MG63 (cell line): ENCODE measurements at regions not wholly inside any gene's neighbourhood (a gene's known extent, or its start where the extent isn't known, plus 50 kb on each side); places are given as distances from the start of the nearest gene placed in this dataset.

Experiments used
- DNase-seq: peaks from one replicate; pipeline ENCODE4 v3.0.0-alpha.2; 2020
- H3K27me3 ChIP-seq: fragments of 250-450 bp; sonication (Bioruptor Pico); 2 replicates; pipeline ENCODE4 v1.5.1; 2020; ENCODE audit warnings: mild to moderate bottlenecking, moderate library complexity
- H3K36me3 ChIP-seq: fragments of 250-450 bp; sonication (Bioruptor Pico); 2 replicates; pipeline ENCODE4 v1.5.1; 2020; ENCODE audit warnings: mild to moderate bottlenecking, moderate library complexity
- H3K4me3 ChIP-seq: fragments of 250-450 bp; sonication (Bioruptor Pico); 2 replicates; pipeline ENCODE4 v1.5.1; 2020; ENCODE audit warnings: mild to moderate bottlenecking, moderate library complexity
- H3K9me3 ChIP-seq: fragments of 250-450 bp; sonication (Bioruptor Pico); 2 replicates; pipeline ENCODE4 v1.5.1; 2020; ENCODE audit warnings: mild to moderate bottlenecking, moderate library complexity

DNA sequence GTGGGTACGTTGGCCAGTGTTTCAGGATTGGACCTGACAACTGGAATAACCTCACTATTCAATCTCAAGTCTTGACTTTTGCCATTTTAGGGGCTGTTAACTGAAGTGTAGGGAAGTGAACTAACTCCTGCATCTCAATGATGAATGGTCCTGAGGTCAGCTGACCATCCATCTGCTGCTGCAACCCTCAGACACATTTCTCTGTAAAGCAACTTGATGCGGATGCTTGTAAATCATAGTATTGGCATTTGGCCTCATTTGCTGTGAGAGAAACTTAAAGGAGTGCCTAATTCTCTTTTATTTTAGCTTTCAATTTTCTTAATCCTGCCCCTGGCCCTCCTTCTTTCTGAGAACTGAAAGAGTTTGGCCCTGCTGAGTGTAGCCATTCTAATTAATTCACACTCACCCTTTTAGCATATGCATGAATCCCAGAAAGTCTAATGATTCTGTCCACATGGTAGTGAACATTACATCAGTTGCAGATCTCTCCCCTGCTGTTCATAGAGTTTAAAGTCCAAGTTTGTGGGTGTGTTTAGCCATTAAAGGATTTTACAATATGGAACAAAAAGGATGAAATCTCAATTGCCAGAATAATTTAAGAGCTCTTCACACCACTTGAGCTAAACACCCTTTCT is 1531.4 kb upstream of the SLC10A2 start:
- H3K36me3 ChIP-seq, result no peaks in the 10 kb centered on the region
- H3K4me3 ChIP-seq, result no peak overlapping the region
- H3K27me3 ChIP-seq, result no peaks in the 10 kb centered on the region
- no peak for DNase-seq
- no peaks in the 10 kb centered on the region for H3K9me3 ChIP-seq

DNA sequence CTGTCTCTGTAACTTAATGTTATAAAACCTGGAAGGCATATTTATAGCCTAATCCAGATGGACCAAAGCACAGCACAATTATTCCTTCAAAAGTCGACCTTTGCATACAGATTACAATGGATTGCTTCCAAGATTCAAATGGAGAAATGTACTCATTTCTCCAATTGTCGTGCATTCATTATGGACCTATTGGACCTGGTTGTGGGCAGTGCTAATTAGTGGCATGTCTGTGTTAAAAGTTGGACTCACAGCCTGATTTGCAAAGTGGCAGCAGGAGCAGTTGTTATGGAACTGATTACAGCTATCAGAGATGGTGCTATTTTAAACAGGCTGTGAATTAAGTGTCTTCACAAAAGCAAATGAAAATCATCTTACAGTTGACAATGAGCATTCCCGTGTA is 1529.3 kb upstream of the SLC10A2 start:
- no peak for DNase-seq
- Histone ChIP-seq H3K4me3 (no peak overlapping the region), H3K36me3 (no peaks in the 10 kb centered on the region), H3K27me3 (no peaks in the 10 kb centered on the region), H3K9me3 (no peaks in the 10 kb centered on the region)

DNA sequence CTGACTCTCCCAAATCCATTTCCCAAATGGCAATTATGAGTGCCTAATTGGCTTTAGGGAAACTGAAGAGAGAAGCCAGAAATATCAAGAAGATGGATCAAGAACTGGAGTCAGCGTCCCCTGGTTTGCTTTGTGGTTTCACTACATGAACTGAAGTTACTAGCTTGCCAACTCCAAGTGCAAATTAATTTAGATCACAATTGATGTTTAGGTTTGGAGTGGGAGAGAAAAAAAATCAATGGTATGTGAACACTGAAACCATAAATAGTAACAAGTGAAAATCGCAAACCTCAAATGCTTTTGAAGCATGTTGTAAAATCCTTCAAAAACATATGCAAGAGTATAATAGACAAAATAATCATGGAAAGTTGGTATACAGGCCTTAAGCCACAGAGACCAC is 1528.6 kb upstream of the SLC10A2 start:
- H3K27me3 ChIP-seq, result no peaks in the 10 kb centered on the region
- no peaks in the 10 kb centered on the region for H3K36me3 ChIP-seq
- H3K9me3 ChIP-seq, result no peaks in the 10 kb centered on the region
- no peak overlapping the region for H3K4me3 ChIP-seq
- no peak for DNase-seq

DNA sequence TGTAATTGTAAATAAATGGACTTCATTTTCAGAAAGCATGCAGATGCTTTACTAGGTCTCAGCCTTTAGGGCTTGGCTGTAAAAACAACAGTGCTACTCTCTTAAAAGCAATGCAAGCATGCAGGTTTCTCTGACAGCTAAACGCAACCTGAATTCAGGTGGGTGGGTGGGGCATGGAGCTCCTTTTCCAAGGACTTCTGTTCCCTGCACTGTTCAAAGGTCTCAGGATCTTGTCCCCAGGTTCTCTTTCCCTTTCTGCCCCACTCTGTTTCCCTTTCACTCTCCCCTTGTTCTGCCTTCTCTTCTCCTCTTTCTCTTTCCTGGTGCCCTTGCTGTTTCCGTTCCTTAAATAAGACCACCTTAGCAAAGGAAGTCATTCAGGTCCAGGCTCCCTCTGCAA is 1527.5 kb upstream of the SLC10A2 start:
- H3K9me3 ChIP-seq, result no peaks in the 10 kb centered on the region
- no peaks in the 10 kb centered on the region for H3K27me3 ChIP-seq
- no peak for DNase-seq
- H3K4me3 ChIP-seq, result no peak overlapping the region
- no peaks in the 10 kb centered on the region for H3K36me3 ChIP-seq

DNA sequence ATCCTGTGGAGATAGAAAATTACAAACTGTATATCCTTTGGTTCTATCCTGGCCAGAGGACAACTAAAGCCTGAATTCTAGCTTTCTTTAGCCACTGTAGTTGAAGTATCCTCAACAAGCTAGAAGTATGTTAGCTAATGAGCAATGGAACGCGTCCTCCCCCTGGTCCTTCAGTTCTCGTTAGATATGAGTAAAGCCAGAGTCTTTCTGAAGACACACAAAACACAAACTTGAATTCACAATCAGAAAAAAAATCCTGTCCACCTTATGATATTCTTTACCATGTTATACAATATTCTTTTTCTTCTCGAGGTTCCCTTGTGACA is 1527.0 kb upstream of the SLC10A2 start:
- Histone ChIP-seq H3K36me3 (no peaks in the 10 kb centered on the region), H3K27me3 (no peaks in the 10 kb centered on the region), H3K9me3 (no peaks in the 10 kb centered on the region), H3K4me3 (no peak overlapping the region)
- DNase-seq, result no peak

DNA sequence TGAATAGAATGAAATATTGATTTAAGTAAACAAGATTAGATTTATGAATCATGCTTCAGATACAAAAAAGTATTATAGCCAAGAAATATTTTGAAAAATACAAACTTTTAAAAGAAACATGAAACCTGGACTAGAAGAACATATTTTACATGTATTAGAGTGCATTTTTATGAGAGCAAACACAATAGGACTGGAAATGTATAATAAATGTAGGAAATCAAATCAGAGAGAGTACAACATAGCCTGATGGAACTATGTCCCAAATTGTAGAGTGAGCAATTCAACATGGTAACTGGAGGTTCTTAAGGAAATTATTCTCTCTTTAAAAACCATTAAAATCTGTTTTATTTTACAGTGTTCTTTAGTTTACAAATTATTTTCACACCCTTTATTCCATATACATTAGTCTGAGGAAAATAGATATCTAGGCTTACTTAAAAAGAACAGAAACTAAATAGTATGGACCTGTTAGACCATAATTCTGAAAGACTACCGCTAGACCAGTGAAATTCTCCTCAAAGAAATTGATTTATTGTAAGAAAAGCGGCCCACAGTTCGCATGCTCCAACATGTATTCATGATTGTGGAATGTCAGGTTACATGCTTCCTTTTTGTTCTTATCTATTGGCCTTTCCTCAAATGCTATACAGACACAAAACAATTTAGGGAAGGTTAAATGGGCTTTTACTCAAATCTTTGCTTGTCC is 1526.5 kb upstream of the SLC10A2 start:
- Histone ChIP-seq H3K9me3 (no peaks in the 10 kb centered on the region), H3K4me3 (no peak overlapping the region), H3K36me3 (no peaks in the 10 kb centered on the region), H3K27me3 (no peaks in the 10 kb centered on the region)
- no peak for DNase-seq

DNA sequence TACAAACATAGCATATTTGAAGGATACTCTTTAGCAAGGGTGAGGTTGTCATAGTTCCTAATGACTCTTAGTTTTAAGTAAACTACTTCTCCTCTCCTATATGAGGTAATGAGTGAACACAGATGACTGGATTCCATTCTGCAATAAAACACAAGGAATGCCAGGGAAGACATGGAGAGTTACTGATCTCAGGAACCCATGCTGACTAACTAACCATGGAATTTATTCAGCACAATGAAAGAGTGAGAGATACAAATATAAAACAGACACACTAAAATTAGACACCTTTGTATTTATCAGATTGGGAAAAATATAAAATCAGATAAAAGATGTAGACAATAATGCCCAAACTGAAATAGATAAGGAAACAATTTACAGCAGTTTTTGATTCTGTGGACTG is 1525.9 kb upstream of the SLC10A2 start:
- H3K9me3 ChIP-seq, result no peaks in the 10 kb centered on the region
- H3K36me3 ChIP-seq, result no peaks in the 10 kb centered on the region
- DNase-seq, result no peak
- no peak overlapping the region for H3K4me3 ChIP-seq
- no peaks in the 10 kb centered on the region for H3K27me3 ChIP-seq

DNA sequence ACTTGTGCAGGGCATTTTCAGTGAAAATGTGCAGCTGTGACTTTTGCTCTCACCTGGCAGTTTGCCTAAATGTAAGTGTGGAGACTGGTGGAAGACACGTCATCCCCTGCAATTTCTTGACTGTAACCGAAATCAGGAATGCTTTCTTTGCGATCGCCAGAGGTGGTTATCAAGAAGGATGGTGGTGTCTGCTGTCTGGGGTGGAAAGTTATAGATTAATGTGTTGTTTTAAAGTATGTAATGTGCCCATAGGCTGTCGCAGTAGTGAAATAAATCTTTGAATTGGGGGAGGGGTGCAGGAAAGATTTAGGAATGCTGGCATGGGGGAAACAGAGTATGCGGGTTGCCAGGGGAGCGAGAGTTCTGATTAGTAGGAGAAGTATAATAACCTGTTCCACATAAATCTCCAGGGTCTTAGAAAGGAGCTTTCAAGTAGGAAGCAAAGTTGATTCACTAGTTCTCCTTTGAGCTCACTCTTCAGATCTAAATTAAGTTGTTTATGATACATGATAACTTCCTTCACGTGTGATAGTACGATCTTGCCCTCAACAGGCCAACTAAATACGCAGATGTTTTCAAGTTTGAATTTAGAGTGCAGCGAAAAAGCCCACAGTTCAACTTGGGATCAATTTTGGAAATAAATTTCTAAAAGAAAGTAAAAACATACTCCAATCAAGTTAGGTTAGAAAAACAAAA is 1520.0 kb upstream of the SLC10A2 start:
- Histone ChIP-seq H3K27me3 (no peaks in the 10 kb centered on the region), H3K9me3 (no peaks in the 10 kb centered on the region), H3K4me3 (no peak overlapping the region), H3K36me3 (no peaks in the 10 kb centered on the region)
- DNase-seq, result no peak

DNA sequence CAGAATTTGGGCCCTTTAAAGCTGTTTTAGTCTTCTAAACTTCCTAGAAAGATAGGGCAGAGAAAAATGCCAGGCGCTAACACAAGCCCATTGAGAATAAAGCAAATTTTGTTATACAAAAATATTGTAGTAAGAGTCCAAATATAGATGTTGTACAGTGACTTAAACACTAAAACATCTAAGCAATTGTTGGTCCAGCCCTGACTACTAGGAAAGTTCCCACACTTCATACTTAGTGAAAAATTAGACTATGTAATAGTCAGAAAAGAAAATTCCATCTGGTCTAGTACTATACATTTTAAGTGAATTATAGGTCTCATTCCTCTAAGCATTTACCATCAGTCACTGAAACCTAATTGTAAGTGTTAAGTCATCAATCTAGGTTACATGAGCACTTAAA is 1518.3 kb upstream of the SLC10A2 start:
- no peaks in the 10 kb centered on the region for H3K27me3 ChIP-seq
- H3K36me3 ChIP-seq, result no peaks in the 10 kb centered on the region
- no peaks in the 10 kb centered on the region for H3K9me3 ChIP-seq
- H3K4me3 ChIP-seq, result no peak overlapping the region
- no peak for DNase-seq

DNA sequence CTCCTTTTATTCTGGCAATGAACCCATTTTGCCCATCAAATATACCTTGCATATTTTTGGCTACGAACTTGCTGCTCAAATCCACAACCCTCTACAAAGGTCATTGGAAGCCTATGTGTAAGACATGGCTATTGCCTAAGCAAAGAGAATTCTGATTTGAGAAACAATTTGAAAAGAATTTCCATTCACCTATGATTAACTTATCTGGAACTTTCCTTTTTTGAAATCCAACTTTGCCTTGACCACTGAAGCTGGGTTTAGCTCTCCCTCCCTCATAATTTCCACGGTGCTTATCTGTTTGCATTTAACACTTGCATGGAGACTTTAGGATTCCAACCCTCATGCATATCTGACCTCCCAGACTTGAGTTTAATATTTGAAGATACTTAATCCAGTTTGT is 1514.7 kb upstream of the SLC10A2 start:
- no peak for DNase-seq
- Histone ChIP-seq H3K4me3 (no peak overlapping the region), H3K27me3 (no peaks in the 10 kb centered on the region), H3K9me3 (no peaks in the 10 kb centered on the region), H3K36me3 (no peaks in the 10 kb centered on the region)

DNA sequence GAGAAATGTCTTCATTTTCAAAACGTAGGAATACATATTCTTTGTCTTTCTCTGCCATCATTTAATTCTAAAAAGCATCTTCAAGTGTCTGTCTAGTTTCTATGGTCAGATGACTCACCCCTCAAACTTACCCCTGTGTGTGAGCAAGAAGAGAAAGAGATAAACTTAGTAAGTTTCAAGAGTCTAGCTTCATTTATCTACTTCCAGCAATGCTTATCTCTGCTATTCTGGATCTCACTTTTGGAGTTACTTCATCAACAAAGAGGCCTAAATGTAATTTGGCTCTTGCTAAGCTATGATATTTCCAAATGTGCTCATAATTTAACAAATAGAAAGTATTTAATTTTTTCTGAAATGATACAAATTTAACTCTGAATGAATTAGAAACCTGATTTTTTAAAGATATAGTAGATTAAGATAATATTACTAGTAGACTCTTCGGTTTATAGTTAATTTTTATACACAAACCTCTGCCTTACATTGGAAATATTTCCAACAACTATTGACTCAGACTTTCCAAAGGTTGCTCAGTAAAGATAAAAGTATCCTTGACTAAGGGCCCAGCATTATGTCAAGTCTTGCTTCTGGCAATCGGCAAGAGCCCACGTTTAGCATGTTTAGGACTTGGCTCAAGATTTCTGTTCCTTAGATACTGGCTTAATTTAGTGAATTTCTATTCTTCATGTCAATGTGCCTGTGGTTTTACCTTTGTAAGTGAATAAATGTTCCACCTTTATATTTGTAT is 1511.0 kb upstream of the SLC10A2 start:
- Histone ChIP-seq H3K4me3 (no peak overlapping the region), H3K27me3 (no peaks in the 10 kb centered on the region), H3K36me3 (no peaks in the 10 kb centered on the region), H3K9me3 (no peaks in the 10 kb centered on the region)
- no peak for DNase-seq

DNA sequence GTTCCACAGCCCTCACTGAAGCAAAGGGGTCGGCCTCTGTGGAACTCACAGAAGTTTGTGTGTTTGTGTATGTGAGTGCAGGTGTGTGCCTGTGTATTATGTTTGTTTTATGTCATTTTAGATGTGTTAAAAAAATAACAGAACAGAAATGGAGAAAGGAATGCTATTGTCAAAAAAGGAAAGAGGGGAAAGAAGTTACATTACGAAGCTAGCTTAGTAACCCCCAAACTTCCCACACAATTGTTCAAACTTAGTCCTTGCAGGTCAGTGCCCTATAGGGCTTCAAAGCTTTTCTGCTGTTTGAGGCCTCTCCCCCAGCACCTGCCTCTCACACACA is 1505.6 kb upstream of the SLC10A2 start:
- no peak for DNase-seq
- no peak overlapping the region for H3K4me3 ChIP-seq
- no peaks in the 10 kb centered on the region for H3K27me3 ChIP-seq
- no peaks in the 10 kb centered on the region for H3K9me3 ChIP-seq
- H3K36me3 ChIP-seq, result no peaks in the 10 kb centered on the region

DNA sequence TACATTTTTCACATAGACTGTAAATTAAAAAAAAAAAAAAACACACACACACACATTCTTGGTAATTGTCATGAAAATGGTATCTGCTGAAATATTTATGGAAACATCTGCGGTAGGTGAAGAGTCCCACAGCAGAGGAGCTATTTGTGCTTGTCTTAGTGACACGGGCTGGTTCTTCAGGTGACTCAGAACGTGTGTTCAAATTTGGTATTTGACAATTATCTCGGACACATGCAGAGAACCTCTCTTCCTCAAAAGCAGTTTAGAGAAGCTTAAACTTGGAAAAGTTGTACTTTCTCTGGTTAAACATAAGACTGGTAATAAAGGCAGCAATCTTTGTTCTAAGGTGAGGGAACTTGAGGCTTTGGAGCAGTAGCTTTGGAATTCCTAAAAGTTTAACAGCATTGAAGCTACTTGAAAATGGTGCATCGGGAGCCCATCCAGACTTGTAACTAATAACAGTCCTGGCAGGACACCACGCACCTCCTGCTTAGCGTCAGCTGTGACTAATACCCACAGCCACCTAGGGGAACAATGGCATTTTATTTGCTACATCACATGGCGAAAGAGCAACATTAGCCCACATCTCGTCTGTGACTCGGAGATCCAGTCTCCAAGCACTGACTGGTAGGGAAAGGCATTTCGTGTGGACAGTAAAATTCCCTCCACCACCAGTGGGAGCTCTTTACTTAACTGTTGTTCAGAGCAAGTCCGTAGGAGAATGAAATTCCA is 1505.1 kb upstream of the SLC10A2 start:
- H3K4me3 ChIP-seq, result no peak overlapping the region
- DNase-seq, result peak; percentile 61
- no peaks in the 10 kb centered on the region for H3K27me3 ChIP-seq
- no peaks in the 10 kb centered on the region for H3K9me3 ChIP-seq
- no peaks in the 10 kb centered on the region for H3K36me3 ChIP-seq

DNA sequence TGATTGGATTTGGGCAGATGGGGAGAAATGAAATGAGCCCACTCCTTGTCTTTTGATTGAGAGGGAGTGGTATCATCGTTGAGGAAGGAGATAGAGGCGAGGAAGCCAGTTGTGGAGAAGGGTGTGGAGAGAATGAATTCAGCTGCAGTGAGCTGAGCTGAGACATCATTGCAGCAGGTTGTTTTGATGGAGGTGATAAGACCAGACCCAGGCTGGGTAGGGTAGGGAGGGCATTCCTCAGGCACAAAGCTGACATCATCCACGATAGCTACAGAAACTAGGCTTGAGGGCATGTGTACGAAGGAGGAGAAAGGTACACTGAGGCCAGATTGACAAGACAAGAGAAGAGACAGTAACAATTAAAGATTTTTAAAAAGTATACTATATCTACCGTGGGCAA is 1500.9 kb upstream of the SLC10A2 start:
- no peaks in the 10 kb centered on the region for H3K27me3 ChIP-seq
- DNase-seq, result no peak
- H3K36me3 ChIP-seq, result no peaks in the 10 kb centered on the region
- H3K9me3 ChIP-seq, result no peaks in the 10 kb centered on the region
- H3K4me3 ChIP-seq, result no peak overlapping the region

DNA sequence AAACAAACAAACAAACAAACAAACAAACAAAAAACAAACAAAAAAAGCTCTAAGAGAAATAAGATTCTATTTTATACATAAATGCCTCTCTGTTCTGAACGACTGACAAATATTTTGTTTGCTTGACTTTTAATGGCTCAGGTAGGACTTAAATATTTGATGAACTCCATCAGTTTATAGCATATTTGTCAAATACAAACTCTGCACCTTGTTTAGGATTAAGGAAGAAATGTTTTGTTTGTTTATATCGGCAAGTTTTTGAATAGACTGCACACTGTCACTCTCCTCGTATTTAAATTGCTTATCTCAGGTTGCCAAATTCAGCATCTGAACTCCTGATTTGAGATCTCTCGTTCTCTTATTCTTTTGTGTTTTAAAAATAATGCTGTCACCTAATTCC is 1499.7 kb upstream of the SLC10A2 start:
- Histone ChIP-seq H3K9me3 (no peaks in the 10 kb centered on the region), H3K4me3 (no peak overlapping the region), H3K27me3 (no peaks in the 10 kb centered on the region), H3K36me3 (no peaks in the 10 kb centered on the region)
- DNase-seq, result no peak

DNA sequence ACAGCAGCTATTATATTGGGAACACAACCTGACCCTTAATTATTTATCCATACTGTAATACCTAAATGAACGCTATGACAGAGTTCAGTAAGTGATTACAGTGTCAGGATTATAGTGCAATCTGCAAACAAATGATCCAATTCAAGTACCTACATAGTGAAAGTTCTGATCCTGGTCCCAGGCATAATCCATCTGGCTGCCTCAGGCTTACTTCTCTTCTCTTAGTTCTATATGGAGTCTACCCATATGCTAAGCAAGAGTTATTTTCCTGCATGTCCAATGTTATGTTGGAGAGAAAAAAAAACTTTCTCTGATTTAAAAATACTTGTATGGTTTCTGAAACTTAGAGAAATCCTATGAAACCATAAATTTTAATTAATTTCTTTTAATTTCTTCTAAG is 1487.7 kb upstream of the SLC10A2 start:
- H3K36me3 ChIP-seq, result no peaks in the 10 kb centered on the region
- no peak for DNase-seq
- H3K9me3 ChIP-seq, result no peaks in the 10 kb centered on the region
- no peaks in the 10 kb centered on the region for H3K27me3 ChIP-seq
- H3K4me3 ChIP-seq, result no peak overlapping the region

DNA sequence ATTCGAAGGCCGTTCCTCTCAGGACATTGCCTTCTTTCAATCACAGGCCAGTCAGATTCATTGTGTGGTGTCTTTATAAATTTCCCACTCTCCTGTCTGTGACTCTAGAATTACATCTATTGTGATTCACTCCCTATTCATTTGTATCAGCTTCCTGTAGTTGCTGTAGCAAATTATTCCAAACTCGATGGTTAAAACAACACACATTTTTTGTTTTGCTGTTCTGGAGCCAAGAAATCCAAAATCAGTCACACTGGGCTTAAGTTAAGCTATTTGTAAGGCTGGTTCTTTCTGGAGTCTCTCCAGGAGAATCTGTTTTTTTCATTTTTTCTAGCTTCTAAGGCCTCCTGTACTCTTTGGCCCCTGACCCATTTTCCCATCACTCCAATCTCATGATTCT is 1487.0 kb upstream of the SLC10A2 start:
- Histone ChIP-seq H3K36me3 (no peaks in the 10 kb centered on the region), H3K27me3 (no peaks in the 10 kb centered on the region), H3K9me3 (no peaks in the 10 kb centered on the region), H3K4me3 (no peak overlapping the region)
- no peak for DNase-seq
